Smooth muscle cell (in vitro differentiated cells): ENCODE measurements at regions not wholly inside any gene's neighbourhood (a gene's known extent, or its start where the extent isn't known, plus 50 kb on each side); places are given as distances from the start of the nearest gene placed in this dataset.

Experiments
- DNase-seq: peaks from one replicate; lab custom pipeline; 2025; ENCODE audit not compliant: unreplicated experiment; lab: John Stamatoyannopoulos, UW
- H2AFZ ChIP-seq: fragments of 200-600 bp; sonication (generic); 2 replicates; pipeline ENCODE4 v1.6.0; 2016; ENCODE audit warnings: antibody characterized with exemption, low read depth, mild to moderate bottlenecking
- H3F3A ChIP-seq: fragments of 200-600 bp; sonication (generic); 2 replicates; pipeline ENCODE4 v1.6.0; 2017; ENCODE audit warnings: antibody characterized with exemption, low read depth
- H3K27ac ChIP-seq: fragments of 200-600 bp; sonication (generic); 2 replicates; pipeline ENCODE4 v1.5.1; 2016; ENCODE audit warnings: low read depth, mild to moderate bottlenecking
- H3K27me3 ChIP-seq: fragments of 200-600 bp; sonication (generic); 2 replicates; pipeline ENCODE4 v1.6.1; 2016; ENCODE audit warnings: low read depth, mild to moderate bottlenecking
- H3K36me3 ChIP-seq: fragments of 200-600 bp; sonication (generic); 2 replicates; pipeline ENCODE4 v1.5.1; 2016; ENCODE audit warnings: low read depth
- H3K4me1 ChIP-seq: fragments of 200-600 bp; sonication (generic); 2 replicates; pipeline ENCODE4 v1.5.1; 2016; ENCODE audit warnings: low read depth
- H3K4me2 ChIP-seq: fragments of 200-600 bp; sonication (generic); 2 replicates; pipeline ENCODE4 v1.6.0; 2016; ENCODE audit warnings: mild to moderate bottlenecking
- H3K4me3 ChIP-seq: fragments of 200-600 bp; sonication (generic); 2 replicates; pipeline ENCODE4 v1.5.1; 2016; ENCODE audit warnings: mild to moderate bottlenecking
- H3K79me2 ChIP-seq: fragments of 200-600 bp; sonication (generic); 2 replicates; pipeline ENCODE4 v1.6.0; 2016; ENCODE audit warnings: low read depth, mild to moderate bottlenecking
- H3K9ac ChIP-seq: fragments of 200-600 bp; sonication (generic); 2 replicates; pipeline ENCODE4 v1.6.0; 2016; ENCODE audit warnings: low read depth
- H3K9me3 ChIP-seq: fragments of 200-600 bp; sonication (generic); replicated peaks from 2 replicates; pipeline ENCODE4 v1.5.1; 2016; ENCODE audit warnings: low read depth
- H4K20me1 ChIP-seq: fragments of 200-600 bp; sonication (generic); 2 replicates; pipeline ENCODE4 v1.6.0; 2016; ENCODE audit warnings: low read depth
- CTCF ChIP-seq: fragments of 200-600 bp; sonication (generic); IDR thresholded peaks from 2 replicates; pipeline ENCODE4 v1.5.1; 2017; ENCODE audit warnings: borderline replicate concordance, mild to moderate bottlenecking, antibody characterized with exemption; ENCODE audit not compliant: insufficient read depth, poor library complexity, severe bottlenecking
- WGBS: methylation state at CpG from one replicate; pipeline ENCODE4 v1.1.7; 2016; ENCODE audit warnings: low lambda C conversion rate; 5-methylcytosine and 5-hydroxymethylcytosine counted together

DNA sequence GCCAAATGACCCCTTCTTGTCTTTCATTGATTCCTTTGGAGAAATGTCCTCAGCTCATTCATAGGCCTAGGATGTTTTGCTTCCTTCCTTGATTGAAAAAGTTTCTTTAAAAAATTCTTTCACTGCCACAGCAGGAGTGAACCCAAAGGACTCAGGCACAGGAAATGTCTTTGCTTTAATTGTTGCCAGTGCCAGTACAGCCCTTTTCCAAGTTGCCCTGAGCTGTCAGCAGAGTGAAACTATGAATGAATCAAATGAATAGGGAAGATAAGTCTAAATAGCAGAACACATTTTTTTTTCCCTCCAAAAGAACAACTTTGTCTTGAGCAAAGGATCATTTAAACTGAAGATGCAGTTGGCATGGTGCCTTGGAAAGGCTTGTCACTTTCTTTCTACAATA lies 63.8 kb upstream of the SLC4A4 start:
- H3K4me3 ChIP-seq, result no peak overlapping the region
- H3F3A ChIP-seq, result no peaks in the 10 kb centered on the region
- no peaks in the 10 kb centered on the region for H3K79me2 ChIP-seq
- DNase-seq, result no peak
- no peaks in the 10 kb centered on the region for H4K20me1 ChIP-seq
- no peak overlapping the region for H3K9ac ChIP-seq
- H3K27ac ChIP-seq, result no peak overlapping the region
- H3K9me3 ChIP-seq, result no peaks in the 10 kb centered on the region
- H3K27me3 ChIP-seq, result no peaks in the 10 kb centered on the region
- H3K4me1 ChIP-seq, result no peaks in the 10 kb centered on the region
- no peak overlapping the region for H3K4me2 ChIP-seq
- no peak overlapping the region for H2AFZ ChIP-seq
- no peak for TF ChIP-seq CTCF
- H3K36me3 ChIP-seq, result no peaks in the 10 kb centered on the region

DNA sequence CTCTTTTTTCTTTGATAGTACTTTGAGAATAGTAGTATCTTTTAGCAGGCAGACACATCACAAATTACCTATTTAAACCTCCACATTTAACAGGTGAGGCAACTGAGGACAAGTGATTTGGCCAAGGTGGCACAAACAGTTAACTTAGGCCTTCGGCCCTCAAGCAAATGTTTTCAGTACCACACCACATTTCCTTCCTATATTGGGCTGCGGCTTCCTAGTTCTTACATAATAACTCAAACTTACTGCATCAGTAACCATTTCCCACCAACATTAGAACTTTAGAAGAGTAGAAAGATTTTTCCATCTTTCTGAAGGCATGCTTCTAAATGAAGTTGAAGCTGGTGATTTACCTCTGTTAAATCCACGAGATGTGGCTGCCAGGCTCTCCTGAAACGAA lies 63.2 kb upstream of the SLC4A4 start:
- Histone ChIP-seq H3K27ac (no peak overlapping the region), H2AFZ (no peak overlapping the region), H4K20me1 (no peaks in the 10 kb centered on the region), H3K4me2 (no peak overlapping the region), H3K79me2 (no peaks in the 10 kb centered on the region), H3K9me3 (no peaks in the 10 kb centered on the region), H3K36me3 (no peaks in the 10 kb centered on the region), H3K4me3 (no peak overlapping the region), H3K4me1 (no peaks in the 10 kb centered on the region), H3K27me3 (no peaks in the 10 kb centered on the region), H3K9ac (no peak overlapping the region), H3F3A (no peaks in the 10 kb centered on the region)
- no peak for DNase-seq
- WGBS, result 93% methylated on average over 4 of the region's 4 CpGs
- no peak for TF ChIP-seq CTCF

GRCh38 chr4:71277353-71277752 lies 61.5 kb upstream of the SLC4A4 start:
- TF ChIP-seq CTCF, result no peak
- no peak overlapping the region for H3K27ac ChIP-seq
- no peaks in the 10 kb centered on the region for H3K36me3 ChIP-seq
- no peaks in the 10 kb centered on the region for H3K9me3 ChIP-seq
- 90% methylated on average over 1 of the region's 1 CpG for WGBS
- no peaks in the 10 kb centered on the region for H3K27me3 ChIP-seq
- no peak for DNase-seq
- no peak overlapping the region for H3K4me3 ChIP-seq
- no peaks in the 10 kb centered on the region for H3F3A ChIP-seq
- H4K20me1 ChIP-seq, result no peaks in the 10 kb centered on the region
- H3K4me2 ChIP-seq, result no peak overlapping the region
- H2AFZ ChIP-seq, result no peak overlapping the region
- H3K4me1 ChIP-seq, result no peaks in the 10 kb centered on the region
- no peak overlapping the region for H3K9ac ChIP-seq
- no peaks in the 10 kb centered on the region for H3K79me2 ChIP-seq

DNA sequence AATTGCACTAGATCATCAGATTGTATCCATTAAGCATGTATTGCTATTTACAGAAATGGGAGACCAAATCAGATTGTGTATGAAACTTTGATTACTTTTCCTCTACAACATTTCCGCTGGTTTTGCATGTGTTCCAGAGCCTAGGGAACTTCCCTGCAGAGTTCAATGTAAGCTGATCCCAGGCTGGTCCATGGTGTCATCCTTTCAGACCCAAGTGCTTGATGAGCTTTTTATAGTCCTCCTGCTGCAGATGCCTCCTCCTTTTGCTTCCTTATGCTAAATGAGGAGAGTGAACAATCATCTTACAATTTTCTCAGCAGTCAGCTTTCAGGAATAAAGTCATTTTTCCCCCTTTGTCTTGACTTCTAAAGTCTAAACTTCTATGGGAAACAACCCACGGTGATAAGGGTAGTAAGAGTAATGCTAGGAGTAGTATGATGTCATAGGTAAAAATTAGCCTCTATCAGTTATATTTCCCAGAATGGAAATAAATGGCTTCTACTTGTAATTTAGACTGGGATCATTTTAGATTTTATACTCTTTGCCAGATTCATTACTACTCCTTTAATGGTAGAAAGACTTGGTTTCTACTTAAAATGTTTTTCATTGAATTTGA lies 55.1 kb upstream of the SLC4A4 start:
- no peak for TF ChIP-seq CTCF
- no peak overlapping the region for H3K4me2 ChIP-seq
- no peaks in the 10 kb centered on the region for H3K27me3 ChIP-seq
- H3K9me3 ChIP-seq, result no peaks in the 10 kb centered on the region
- DNase-seq, result no peak
- H3F3A ChIP-seq, result no peaks in the 10 kb centered on the region
- no peaks in the 10 kb centered on the region for H3K36me3 ChIP-seq
- no peak overlapping the region for H2AFZ ChIP-seq
- 87% methylated on average over 2 of the region's 2 CpGs for WGBS
- H3K27ac ChIP-seq, result no peak overlapping the region
- H3K9ac ChIP-seq, result no peak overlapping the region
- no peaks in the 10 kb centered on the region for H3K4me1 ChIP-seq
- H3K4me3 ChIP-seq, result no peak overlapping the region
- no peaks in the 10 kb centered on the region for H4K20me1 ChIP-seq
- no peaks in the 10 kb centered on the region for H3K79me2 ChIP-seq
